GM18508 (cell line): ENCODE measurements at regions not wholly inside any gene's neighbourhood (a gene's known extent, or its start where the extent isn't known, plus 50 kb on each side); places are given as distances from the start of the nearest gene placed in this dataset.
"Not testable (repeated sequence)": the region's sequence is repeated elsewhere in the genome, so short reads cannot be mapped to it uniquely, and the experiment has no call there.

ENCODE experiments used
- ATAC-seq: cut with Tn5 transposase; IDR thresholded peaks from one replicate; pipeline ENCODE4 v1.9.1; 2021; ENCODE audit warnings: moderate number of reproducible peaks; ENCODE audit not compliant: insufficient read depth, unreplicated experiment

DNA sequence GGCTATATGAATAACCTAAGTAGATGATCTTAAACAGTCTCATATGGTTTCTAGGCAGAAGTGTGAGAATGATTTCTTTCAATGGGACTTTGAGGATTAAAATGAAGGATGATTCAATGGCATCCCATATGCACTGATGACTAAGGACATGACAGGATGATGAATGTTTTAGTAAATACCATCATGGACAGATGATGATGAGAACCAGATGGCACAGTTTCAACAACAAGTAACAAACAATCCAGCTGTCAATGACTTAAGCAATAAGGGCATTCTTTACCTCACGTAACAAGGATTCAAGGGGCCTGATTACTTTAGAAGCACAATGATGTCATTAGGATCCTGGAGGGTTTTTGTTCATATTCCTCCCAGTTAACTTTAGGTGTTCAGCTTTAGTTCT is 2678.4 kb downstream of the PCDH9 start:
- ATAC-seq = no peak

GRCh38 chr13:64546371-64546770 is 2683.8 kb downstream of the PCDH9 start:
- no peak for ATAC-seq

- ATAC-seq = no peak
These were observed 2689.2 kb downstream of the PCDH9 start for GRCh38 chr13:64540976-64541375.

DNA sequence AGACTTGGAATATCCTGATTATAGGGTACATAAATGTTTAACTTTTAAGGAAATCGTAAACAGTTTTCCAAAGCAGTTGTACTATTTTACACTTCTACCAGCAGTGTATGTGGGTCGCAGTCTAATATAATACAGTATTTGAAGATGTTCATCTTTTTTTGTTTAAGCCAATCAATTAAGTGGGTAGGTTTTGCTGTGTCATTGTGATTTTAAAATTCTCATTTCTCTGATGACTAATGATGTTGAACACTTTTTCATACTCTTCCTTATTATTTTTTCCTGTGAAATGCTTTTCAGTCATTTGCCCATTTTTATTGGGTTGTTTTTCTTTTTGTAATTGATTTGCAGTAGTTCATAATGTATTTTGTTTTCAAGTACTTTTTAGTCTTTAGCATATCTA is 2689.7 kb downstream of the PCDH9 start:
- ATAC-seq = no peak

GRCh38 chr13:64538711-64539110 is 2691.4 kb downstream of the PCDH9 start:
- no peak for ATAC-seq

GRCh38 chr13:64534302-64534701 is 2695.8 kb downstream of the PCDH9 start:
- no peak for ATAC-seq

DNA sequence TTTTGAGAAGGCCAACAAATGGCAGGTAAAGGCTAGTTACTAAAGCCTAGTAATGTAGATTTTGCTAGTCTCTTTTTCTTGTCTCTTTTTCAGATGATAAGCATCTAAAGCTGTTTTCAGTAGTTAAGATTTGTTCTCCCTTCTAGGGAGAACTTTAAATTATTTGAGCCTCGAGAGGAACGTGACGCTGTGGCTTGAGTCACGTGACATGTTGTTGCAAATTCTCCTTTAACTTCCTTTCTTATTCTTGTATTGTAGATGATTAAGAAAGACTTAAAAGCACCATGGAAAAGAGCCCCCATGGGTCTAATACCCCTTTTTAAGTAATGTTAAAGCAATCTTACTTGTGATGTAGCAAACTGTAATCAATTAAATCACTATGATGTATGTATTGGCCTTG is 2698.7 kb downstream of the PCDH9 start:
- ATAC-seq = no peak

DNA sequence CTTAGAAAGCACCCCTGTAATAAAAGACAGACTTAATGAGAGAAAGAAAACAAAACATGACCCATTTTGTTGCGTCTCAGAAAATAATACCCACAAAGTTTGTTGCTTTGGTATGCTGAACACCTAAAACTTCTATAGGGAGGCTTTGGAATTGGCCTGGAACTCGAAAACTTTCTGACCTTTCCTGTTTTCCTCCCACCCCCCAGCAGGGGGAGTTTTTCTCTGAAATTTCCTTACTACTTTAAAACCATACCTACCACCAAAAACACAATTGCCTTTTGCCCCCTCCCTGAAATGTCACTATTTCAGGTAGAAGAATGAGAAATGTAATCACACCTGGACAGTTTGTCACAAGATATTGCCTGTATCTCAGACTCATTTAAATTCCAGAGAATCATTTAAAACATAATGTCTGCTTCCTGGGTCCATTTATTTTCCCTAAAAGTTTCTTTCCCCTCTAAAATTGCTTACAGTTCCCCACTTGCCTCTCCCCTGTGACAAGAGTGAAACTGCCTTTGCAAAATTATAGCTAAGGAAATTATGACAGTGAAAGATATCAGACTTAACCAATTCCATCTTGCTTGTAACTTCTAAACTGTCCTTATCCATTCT is 2700.2 kb downstream of the PCDH9 start:
- ATAC-seq = no peak

DNA sequence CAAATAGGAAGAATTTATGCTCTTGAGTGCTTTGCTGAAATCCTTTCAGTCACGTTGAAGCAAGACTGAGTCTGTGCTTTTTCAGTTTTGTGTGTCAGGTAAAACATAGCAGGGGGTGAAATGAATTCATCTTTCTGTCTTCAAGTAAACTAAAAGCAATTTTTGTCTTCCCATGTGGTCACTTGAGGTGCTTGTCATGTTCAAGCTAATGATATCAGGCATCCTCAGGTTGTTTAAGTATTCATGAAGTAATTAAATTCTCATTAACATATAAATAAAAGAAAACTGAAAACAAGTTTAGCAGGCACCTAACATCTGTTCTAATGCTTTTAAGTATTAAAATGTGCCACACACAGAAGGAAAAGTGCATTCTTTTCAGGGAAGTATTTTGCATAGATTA is 2701.3 kb downstream of the PCDH9 start:
- no peak for ATAC-seq

DNA sequence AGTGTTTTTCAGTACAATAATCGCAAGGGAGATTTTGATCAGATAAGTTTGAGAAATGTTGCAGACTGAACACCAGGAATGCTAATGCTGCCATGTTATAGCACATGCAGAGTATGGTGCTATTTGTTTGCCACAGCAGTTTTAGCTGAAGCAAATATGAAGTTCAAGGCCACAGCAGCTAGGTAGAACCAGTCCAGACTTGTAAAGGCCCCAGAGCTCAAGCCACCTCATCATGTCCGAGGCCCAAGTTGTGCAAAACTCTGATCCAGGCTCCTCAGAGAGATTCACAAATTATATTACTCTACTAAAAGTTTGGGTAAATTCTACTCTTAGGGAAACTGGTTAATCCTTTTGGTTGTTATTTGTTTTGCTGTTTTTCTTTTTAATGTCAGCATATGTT is 2702.6 kb downstream of the PCDH9 start:
- no peak for ATAC-seq

- ATAC-seq = no peak
These were observed 2704.4 kb downstream of the PCDH9 start for GRCh38 chr13:64525687-64526086.

DNA sequence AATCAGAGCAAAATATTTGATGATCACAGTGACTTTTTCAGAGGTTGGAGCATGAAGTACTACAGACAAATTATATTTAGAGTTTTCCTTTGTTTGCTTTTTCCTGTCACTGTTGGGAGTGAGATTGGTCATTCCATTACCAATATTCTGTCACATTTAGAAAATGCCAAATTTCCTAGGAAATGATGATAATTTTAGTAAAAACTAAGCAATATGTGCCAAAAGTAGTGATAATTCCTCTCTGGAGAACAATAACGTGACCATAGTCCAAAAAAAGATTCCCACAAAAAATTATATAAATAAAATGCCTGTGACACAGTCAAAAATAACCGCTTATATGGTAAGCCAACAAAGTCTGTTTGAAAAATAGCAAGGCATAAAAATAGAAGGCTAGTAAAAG is 2719.4 kb downstream of the PCDH9 start:
- no peak for ATAC-seq

GRCh38 chr13:64506246-64506645 is 2723.9 kb downstream of the PCDH9 start:
- ATAC-seq = no peak

- ATAC-seq = no peak
These were observed 2724.7 kb downstream of the PCDH9 start for GRCh38 chr13:64505336-64505910.

- ATAC-seq = no peak
These were observed 2741.4 kb downstream of the PCDH9 start for GRCh38 chr13:64488731-64489130.

GRCh38 chr13:64482373-64482772 is 2747.8 kb downstream of the PCDH9 start:
- ATAC-seq = no peak

GRCh38 chr13:64480672-64481071 is 2749.5 kb downstream of the PCDH9 start:
- ATAC-seq = no peak

- no peak for ATAC-seq
These were observed 2749.9 kb downstream of the PCDH9 start for GRCh38 chr13:64480211-64480610.

DNA sequence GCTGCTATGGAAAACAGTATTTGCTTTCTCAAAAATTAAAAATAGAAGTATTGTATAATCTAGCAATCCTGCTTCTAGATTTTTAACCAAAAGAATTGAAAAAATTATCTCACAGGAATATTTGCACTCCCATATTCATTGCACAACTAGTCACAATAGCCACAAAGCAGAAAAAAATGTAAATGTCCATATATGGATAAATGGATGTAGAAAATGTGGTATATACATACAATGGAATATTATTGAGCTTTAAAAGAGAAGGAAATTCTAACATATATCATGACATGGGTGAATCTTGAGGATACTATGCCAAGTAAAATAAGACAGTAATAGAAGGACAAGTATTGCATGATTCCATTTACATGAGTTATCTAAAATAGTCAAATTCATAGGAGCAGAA is 2753.0 kb downstream of the PCDH9 start:
- no peak for ATAC-seq

DNA sequence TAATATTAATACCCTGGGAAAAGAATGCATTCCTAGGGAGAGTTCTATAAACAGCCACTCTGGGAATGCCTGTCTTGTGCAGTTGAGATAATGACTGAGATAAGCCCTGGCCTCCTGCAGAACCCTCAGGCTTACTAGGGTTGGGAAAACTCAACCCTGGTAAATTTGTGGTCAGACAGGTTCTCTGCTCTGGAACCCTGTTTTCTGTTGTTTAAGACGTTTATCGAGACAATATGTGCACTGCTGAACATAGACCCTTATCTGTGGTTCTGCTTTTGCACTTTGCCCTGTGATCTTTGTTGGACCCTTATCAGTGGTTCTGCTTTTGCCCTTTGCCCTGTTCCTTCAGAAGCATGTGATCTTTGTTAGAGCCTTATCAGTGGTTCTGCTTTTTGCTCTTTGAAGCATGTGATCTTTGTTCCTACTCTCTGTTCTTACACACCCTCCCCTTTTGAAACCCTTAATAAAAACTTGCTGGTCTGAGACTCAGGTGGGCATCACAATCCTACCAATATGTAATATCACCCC is 2754.0 kb downstream of the PCDH9 start:
- ATAC-seq = not testable (repeated sequence)

DNA sequence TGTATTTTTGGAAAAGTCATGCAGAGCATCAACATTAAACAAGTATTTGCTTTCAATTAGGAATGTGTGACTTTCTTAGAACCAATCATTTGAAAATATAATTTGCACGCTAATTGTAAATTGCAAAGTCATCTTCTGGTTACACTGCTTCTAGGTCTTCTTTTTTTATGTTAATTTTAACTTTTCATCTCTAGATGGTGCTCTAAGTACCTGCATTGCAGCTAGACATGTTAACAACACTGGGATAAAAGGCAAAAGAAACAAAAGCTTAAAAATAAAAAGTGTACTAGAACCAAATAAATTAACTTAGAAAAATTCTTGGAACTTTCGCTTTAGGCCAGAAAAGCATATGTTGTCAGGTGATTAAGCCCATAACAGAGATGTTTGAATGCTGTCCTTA is 2758.2 kb downstream of the PCDH9 start:
- no peak for ATAC-seq

DNA sequence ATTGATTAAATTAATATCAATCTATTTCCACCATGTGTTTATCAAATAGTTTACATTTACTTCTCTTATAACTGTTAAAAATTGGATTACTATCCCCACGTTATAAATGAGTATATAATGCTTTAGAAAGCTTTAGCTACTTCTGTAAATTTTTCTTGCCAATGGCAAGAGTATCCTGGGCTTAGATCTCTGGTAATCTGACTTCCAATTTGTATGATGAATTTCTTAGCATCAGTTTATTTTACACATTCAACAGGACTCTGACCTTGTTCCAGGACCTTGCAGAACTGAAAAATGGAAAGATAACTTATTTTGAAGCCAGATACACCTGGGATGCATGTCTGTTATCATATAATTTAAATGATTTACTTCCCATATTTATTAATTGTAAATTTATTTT is 2759.4 kb downstream of the PCDH9 start:
- ATAC-seq = no peak
